ENCODE measurements at regions not wholly inside any gene's neighbourhood (a gene's known extent, or its start where the extent isn't known, plus 50 kb on each side); places are given as distances from the start of the nearest gene placed in this dataset.

GRCh38 chr9:99680191-99680590, 141.5 kb upstream of the NR4A3 start:
- Histone ChIP-seq H3K4me3 (replicated peaks in 1 of 3; ENCODE audit: insufficient read depth in 1 of 3, low read depth in 2 of 3, low read length in 3 of 3) (no peak overlapping the region), H2AFZ (ENCODE audit: low read length) (no peak overlapping the region), H3K27me3 (ENCODE audit: control insufficient read depth in 1 of 2, insufficient read depth in 2 of 2, low read length in 2 of 2) (no peaks in the 10 kb centered on the region), H3K9me3 (ENCODE audit: low read length) (peaks cover 9% of the 10 kb centered on the region), H3K79me2 (ENCODE audit: insufficient read depth, low read length) (no peaks in the 10 kb centered on the region), H3K4me1 (ENCODE audit: insufficient read depth, low read length) (peaks cover 12% of the 10 kb centered on the region), H3K4me2 (ENCODE audit: low read depth, low read length) (no peak overlapping the region), H4K20me1 (ENCODE audit: insufficient read depth, low read length) (no peaks in the 10 kb centered on the region), H3K27ac (ENCODE audit: extremely low read length, insufficient read depth, low read length) (no peak overlapping the region), H3K9ac (ENCODE audit: insufficient read depth, low read depth, low read length) (no peak overlapping the region), H3K36me3 (replicated peaks in 1 of 2; ENCODE audit: control insufficient read depth in 1 of 2, insufficient read depth in 2 of 2, low read length in 2 of 2) (no peaks in the 10 kb centered on the region)
- FAIRE-seq, result no peak
- in situ Hi-C loops (cut with HindIII; ENCODE audit: extremely low pct_ligation_motif_present, low pct_unique_long_range_greater_than_20kb), result no loop called here
- 0% methylated on average over 1 of the region's 1 CpG for WGBS (ENCODE audit: low lambda C conversion rate)
- TF ChIP-seq ZBTB3 (CRISPR knock-in tag; IDR thresholded peaks at IDR 0.05; ENCODE audit: borderline replicate concordance, low read depth) (no peak), SNAPC2 (CRISPR knock-in tag; IDR thresholded peaks at IDR 0.05) (no peak), PHF5A (CRISPR knock-in tag; IDR thresholded peaks at IDR 0.05; ENCODE audit: low read depth, unreplicated experiment) (no peak), HOXA7 (CRISPR knock-in tag; IDR thresholded peaks at IDR 0.05) (no peak), ZSCAN9 (CRISPR knock-in tag; IDR thresholded peaks at IDR 0.05; ENCODE audit: borderline replicate concordance) (no peak), LBX2 (CRISPR knock-in tag; IDR thresholded peaks at IDR 0.05; ENCODE audit: borderline replicate concordance) (no peak), ZMYM2 (CRISPR knock-in tag; IDR thresholded peaks at IDR 0.05) (no peak), ARNT2 (CRISPR knock-in tag; IDR thresholded peaks at IDR 0.05; ENCODE audit: low read depth) (no peak), NBN (conservative IDR thresholded peaks at IDR 0.05) (no peak), AHR (CRISPR knock-in tag; IDR thresholded peaks at IDR 0.05) (no peak), ZBTB7B (CRISPR knock-in tag; IDR thresholded peaks at IDR 0.05) (no peak), ZNF296 (CRISPR knock-in tag; conservative IDR thresholded peaks at IDR 0.05) (no peak), ZGPAT (CRISPR knock-in tag; IDR thresholded peaks at IDR 0.05) (no peak), CHCHD3 (CRISPR knock-in tag; IDR thresholded peaks at IDR 0.05) (no peak)
- no peak for ATAC-seq
- ChIA-PET POLR2A (no interaction called here), CTCF (ENCODE audit: low intra/inter-chr PET ratio, low total read pairs) (no interaction called here)
- no peak for DNase-seq (ENCODE audit: low spot score)
- BruUV-seq (replicated peaks), result no TSS peak
- intact Hi-C loops (cut with micrococcal nuclease; ENCODE audit: unreplicated experiment), result no loop called here
